Hindlimb muscle (tissue), 1 donor: ENCODE measurements at regions not wholly inside any gene's neighbourhood (a gene's known extent, or its start where the extent isn't known, plus 50 kb on each side); places are given as distances from the start of the nearest gene placed in this dataset.

ENCODE experiments used
- DNase-seq: peaks from one replicate; pipeline ENCODE4 v3.0.0-alpha.2; 2013

- DNase-seq = no peak
Measured at GRCh38 chr16:63323722-63324705, 1287.8 kb upstream of the CDH8 start.

GRCh38 chr16:63323055-63323454 lies 1286.8 kb upstream of the CDH8 start:
- no peak for DNase-seq

- no peak for DNase-seq
Measured at GRCh38 chr16:63315229-63315628, 1279.0 kb upstream of the CDH8 start.

GRCh38 chr16:63312346-63312745 lies 1276.1 kb upstream of the CDH8 start:
- peak; percentile 31 for DNase-seq

- DNase-seq = no peak
Measured at GRCh38 chr16:63311313-63311712, 1275.1 kb upstream of the CDH8 start.

- DNase-seq = no peak
Measured at GRCh38 chr16:63302811-63303210, 1266.6 kb upstream of the CDH8 start.

DNA sequence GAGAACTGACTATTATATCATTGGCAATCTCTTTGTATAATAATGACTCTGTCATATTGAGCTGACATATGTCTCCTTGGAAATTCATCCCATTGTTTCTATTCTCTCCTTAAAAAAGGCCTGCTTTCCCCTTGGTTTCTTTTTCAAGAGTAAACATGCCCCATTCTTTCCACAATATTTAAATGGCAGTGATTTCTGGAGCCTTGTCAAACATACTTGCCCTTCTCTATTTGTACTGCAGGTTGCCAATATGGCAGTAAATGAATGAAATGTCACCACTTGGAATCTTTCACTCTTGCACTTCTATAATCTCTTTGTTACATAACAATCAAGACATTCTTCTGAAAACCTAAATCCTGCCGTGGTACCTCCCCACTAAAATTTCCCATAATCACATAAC lies 1265.1 kb upstream of the CDH8 start:
- DNase-seq = no peak

GRCh38 chr16:63298993-63299392 lies 1262.8 kb upstream of the CDH8 start:
- DNase-seq = no peak

DNA sequence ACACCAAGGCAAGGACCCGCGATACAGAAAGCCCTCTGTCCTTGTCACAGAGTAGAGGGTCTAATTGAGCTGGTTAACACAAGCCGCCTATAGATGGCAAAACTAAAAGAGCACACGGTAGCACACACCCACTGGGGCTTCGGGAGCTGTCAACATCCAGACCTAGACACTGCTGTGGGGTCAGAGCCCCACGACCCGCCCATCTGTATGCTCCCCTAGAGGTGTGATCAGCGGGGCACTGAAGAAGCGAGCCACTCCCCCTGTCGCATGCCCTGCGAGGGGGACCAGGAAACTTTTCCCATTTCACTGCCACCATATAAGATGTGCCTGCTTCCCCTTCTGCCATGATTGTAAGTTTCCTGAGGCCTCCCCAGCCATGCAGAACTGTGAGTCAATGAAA lies 1255.8 kb upstream of the CDH8 start:
- DNase-seq = no peak

- peak; percentile 32 for DNase-seq
Measured at GRCh38 chr16:63289834-63290460, 1253.7 kb upstream of the CDH8 start.

GRCh38 chr16:63287401-63287800 lies 1251.2 kb upstream of the CDH8 start:
- no peak for DNase-seq

- no peak for DNase-seq
Measured at GRCh38 chr16:63283721-63284120, 1247.5 kb upstream of the CDH8 start.

DNA sequence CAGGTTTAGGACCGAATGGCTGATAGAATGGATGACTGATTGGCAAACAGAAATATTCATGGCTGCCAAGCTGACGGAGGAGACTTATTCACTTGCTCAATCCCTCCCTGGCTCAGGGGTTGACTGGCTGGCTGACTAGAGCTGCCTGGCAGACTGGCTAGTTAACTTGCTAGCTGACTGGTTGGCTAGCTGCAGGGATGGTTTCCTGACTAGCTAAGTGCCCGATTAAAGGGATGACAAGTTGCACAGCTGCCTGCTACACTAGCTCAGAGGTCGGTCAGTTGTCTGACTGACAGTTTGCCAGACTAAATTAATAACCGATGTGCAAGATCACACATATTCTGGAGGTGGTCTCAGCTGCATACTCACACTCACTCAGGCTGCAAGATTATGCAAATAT lies 1208.4 kb upstream of the CDH8 start:
- DNase-seq = no peak

- DNase-seq = no peak
Measured at GRCh38 chr16:63241497-63242028, 1205.3 kb upstream of the CDH8 start.

GRCh38 chr16:63239065-63239570 lies 1202.9 kb upstream of the CDH8 start:
- no peak for DNase-seq

DNA sequence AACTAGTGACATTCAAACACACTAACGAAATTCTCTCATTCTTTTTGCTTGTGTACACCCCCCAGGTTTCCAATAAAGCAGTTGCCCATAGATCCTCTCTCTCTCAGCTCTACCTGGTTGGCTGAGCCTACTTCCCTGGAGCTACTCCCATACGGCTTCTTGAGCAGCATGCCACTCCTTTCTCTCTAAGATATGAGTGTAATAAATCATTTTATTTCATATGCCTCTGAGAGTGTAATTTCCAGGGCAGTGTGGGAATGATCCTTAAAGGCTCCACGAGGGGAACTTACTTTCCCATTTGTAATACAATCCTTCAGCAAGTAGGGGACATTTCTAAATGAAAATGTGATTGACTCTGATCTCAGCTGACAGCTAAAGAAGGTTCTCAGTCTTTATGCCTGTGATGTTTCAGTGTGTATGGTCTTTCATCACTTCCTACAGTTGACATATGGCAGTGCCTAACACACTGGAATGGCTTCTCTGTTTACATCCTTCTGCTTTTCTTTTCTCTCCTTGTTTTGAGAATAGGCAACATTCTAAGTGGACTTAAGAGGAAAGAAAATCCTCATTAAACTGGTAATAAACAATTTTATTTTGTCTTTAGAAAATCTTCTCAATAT lies 1194.3 kb upstream of the CDH8 start:
- DNase-seq = no peak

DNA sequence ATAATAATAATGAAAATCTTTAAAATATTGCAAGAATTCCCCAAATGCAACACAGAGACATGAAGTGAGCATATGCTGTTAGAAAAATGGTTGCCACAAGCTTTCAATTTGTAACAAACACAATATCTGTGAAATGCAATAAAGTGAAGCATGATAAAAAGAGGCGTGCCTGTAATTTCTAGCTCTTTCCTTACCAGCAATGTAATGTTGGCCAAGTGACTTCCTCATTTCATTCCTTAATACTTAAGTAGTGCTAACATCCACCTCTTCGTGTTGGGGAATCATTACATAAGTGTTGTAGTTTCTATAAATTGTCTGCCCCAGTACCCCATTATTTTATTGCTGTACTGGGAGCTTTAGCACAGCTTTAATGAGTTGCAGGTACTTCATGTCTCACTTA lies 1192.0 kb upstream of the CDH8 start:
- no peak for DNase-seq

DNA sequence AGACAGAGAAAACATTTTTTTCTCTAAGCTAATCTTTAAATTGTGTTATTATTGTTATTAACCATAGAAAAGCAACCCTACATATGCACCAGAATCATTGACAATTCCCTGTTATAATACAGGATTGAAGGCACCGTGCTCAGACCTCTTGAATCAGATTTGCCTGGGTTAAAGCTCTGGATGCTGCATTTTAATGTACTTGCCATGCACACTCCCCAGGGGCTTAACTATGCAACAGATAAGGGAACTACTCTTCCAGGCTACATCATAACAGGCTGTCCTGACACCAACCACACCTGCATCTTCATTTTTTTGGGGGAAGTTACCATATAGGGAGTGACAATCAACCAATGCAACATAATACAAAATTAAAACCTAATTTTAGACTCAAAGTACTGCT lies 1187.6 kb upstream of the CDH8 start:
- DNase-seq = no peak

DNA sequence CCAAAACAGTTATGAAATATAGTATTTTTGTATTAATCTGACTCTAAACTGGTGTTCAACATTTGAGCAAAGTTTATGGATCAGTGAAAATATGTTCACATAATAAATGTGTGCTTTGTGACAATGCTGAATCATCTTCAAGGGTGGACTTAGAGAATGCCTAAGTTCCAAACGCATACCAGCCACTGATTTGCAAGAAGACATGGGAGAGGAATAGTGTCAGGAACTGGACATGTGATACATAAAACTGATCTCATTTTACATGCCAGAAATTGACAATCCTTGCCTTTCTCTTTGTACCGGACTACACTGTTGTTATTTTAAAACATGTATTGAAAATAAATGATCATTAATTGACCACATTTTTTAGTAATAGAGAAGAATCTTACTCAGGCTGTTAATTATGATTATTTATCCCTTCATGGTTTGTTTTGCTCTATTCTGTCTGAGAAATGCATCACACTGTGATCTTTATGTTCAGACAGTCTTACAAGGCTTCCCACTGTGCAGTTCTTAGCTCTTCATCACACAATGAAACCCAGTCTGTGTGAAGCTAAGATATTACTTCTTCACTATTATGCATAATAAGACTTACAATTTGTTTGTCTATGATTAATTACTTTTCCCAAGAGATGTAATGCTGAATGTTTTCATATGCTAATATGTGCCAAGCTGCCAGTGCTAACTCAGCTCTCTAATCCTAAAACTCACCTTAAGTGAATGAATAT lies 1180.6 kb upstream of the CDH8 start:
- no peak for DNase-seq

- no peak for DNase-seq
Measured at GRCh38 chr16:63201851-63202250, 1165.6 kb upstream of the CDH8 start.

GRCh38 chr16:63200940-63201339 lies 1164.7 kb upstream of the CDH8 start:
- DNase-seq = peak; percentile 5

DNA sequence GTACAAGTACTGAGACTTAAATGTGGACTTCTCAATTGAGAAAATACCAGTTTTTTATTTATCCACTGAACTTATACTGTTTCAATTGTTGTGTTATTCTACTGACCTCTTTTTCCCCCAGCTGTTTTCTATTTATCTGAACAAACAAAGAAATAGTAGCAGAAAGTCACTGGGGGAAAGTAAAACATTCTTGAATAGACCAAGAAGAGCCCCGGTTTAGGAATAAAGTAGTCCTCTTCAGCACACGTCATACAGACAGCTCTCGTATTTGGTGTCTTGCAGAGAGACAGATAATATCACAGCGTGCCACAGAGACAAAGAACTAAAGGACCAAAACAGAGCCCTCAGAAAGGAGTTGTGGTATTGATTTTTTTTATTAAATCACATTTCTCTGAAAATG lies 1159.1 kb upstream of the CDH8 start:
- no peak for DNase-seq
